Endothelial cell of umbilical vein (primary cell): ENCODE measurements at regions not wholly inside any gene's neighbourhood (a gene's known extent, or its start where the extent isn't known, plus 50 kb on each side); places are given as distances from the start of the nearest gene placed in this dataset.

Experiments
- BruUV-seq: library from RNA; stranded (reverse); fragments of 400-500 nt; replicated peaks from 2 replicates; lab custom pipeline; 2021; lab: Mats Ljungman, UMichigan
- CTCF ChIA-PET: fragments of 300-600, 350-600 bp; sonication (Branson Sonifier 250); formaldehyde crosslinking; loops from one replicate; lab custom pipeline; 2021; ENCODE audit warnings: antibody characterized with exemption, inconsistent platforms; lab: Charles Lee
- POLR2A ChIA-PET: fragments of 300-600, 350-600 bp; sonication (Branson Sonifier 250); formaldehyde crosslinking; loops from one replicate; lab custom pipeline; 2021; ENCODE audit warnings: antibody characterized with exemption, inconsistent platforms; lab: Charles Lee
- DNase-seq: peaks from one replicate; pipeline ENCODE4 v3.0.0-alpha.2; 2011; ENCODE audit warnings: low read depth, low spot score
- FAIRE-seq: peaks from 2 replicates; lab custom pipeline; 2011; peaks lifted over from hg19 to GRCh38; lab: Jason Lieb, UNC
- H2AFZ ChIP-seq: 2 replicates; pipeline ENCODE4 v1.6.0; 2012; ENCODE audit warnings: low read depth, low read length, control low read depth, inconsistent platforms
- H3K27ac ChIP-seq: 2 replicates; pipeline ENCODE4 v1.5.1; 2011; ENCODE audit warnings: low read depth, mild to moderate bottlenecking, control low read depth, low read length, moderate library complexity; ENCODE audit not compliant: insufficient read depth
- H3K27me3 ChIP-seq, 2 experiments: 2 replicates each; pipeline versions ENCODE4 v1.6.0 to v1.6.1; 2011; ENCODE audit warnings: low read length in 2 of 2, mixed read lengths in 1 of 2; ENCODE audit not compliant: control insufficient read depth in 2 of 2, insufficient read depth in 2 of 2
- H3K36me3 ChIP-seq, 2 experiments: 2 replicates in 1 of 2; 3 replicates in 1 of 2; pipeline ENCODE4 v1.5.1; 2011; ENCODE audit warnings: low read length in 2 of 2, mild to moderate bottlenecking in 1 of 2, moderate library complexity in 1 of 2; ENCODE audit not compliant: control insufficient read depth in 2 of 2, insufficient read depth in 2 of 2; ENCODE audit errors: extremely low read depth in 1 of 2
- H3K4me1 ChIP-seq: 3 replicates; pipeline ENCODE4 v1.5.1; 2011; ENCODE audit warnings: mild to moderate bottlenecking, low read length; ENCODE audit not compliant: control insufficient read depth, insufficient read depth; ENCODE audit errors: extremely low read depth
- H3K4me2 ChIP-seq: 2 replicates; pipeline ENCODE4 v1.6.1; 2011; ENCODE audit warnings: low read length, control low read depth, mixed read lengths; ENCODE audit not compliant: insufficient read depth
- H3K4me3 ChIP-seq, 3 experiments: fragments of 200-600 bp in 1 of 3; sonication (generic), shearing (Covaris generic) in 1 of 3; replicated peaks in 1 of 3; 2 replicates each; pipeline ENCODE4 v1.5.1; 2011 to 2016; ENCODE audit warnings: control low read depth in 3 of 3, low read length in 3 of 3, mild to moderate bottlenecking in 2 of 3, inconsistent platforms in 1 of 3, low read depth in 1 of 3, moderate library complexity in 1 of 3; ENCODE audit not compliant: insufficient read depth in 1 of 3
- H3K79me2 ChIP-seq: 2 replicates; pipeline ENCODE4 v1.6.0; 2012; ENCODE audit warnings: low read length, inconsistent platforms; ENCODE audit not compliant: control insufficient read depth, insufficient read depth
- H3K9ac ChIP-seq: replicated peaks from 2 replicates; pipeline ENCODE3; 2011; ENCODE audit warnings: low read length, control low read depth; ENCODE audit not compliant: insufficient read depth; ENCODE audit errors: extremely low read depth
- H3K9me1 ChIP-seq: replicated peaks from 3 replicates; pipeline ENCODE4 v1.6.0; 2011; ENCODE audit warnings: mild to moderate bottlenecking, low read length; ENCODE audit not compliant: control insufficient read depth, insufficient read depth; ENCODE audit errors: extremely low read depth
- H3K9me3 ChIP-seq: replicated peaks from 2 replicates; pipeline ENCODE4 v1.5.1; 2012; ENCODE audit warnings: low read length, inconsistent platforms; ENCODE audit not compliant: control insufficient read depth, insufficient read depth
- H4K20me1 ChIP-seq: replicated peaks from 2 replicates; pipeline ENCODE3; 2011; ENCODE audit warnings: mild to moderate bottlenecking, low read length; ENCODE audit not compliant: control insufficient read depth, insufficient read depth; ENCODE audit errors: extremely low read depth
- CTCF ChIP-seq, 2 donors: IDR thresholded peaks; 1 replicate in 1 of 2; 2 replicates in 1 of 2; pipeline ENCODE4 v1.5.1; 2011; ENCODE audit warnings: low read length in 2 of 2, mild to moderate bottlenecking in 2 of 2, moderate library complexity in 2 of 2, control low read depth in 1 of 2, inconsistent platforms in 1 of 2, low read depth in 1 of 2; ENCODE audit not compliant: insufficient read depth in 1 of 2; ENCODE audit errors: extremely low read depth in 1 of 2
- EZH2 ChIP-seq: IDR thresholded peaks from 2 replicates; pipeline ENCODE4 v1.6.1; 2012; ENCODE audit warnings: borderline replicate concordance, low read depth, mild to moderate bottlenecking, moderate library complexity, low read length, inconsistent platforms; ENCODE audit not compliant: severe bottlenecking
- FOS ChIP-seq: IDR thresholded peaks from 2 replicates; pipeline ENCODE4 v1.6.1; 2011; ENCODE audit warnings: mild to moderate bottlenecking, low read length, moderate library complexity, borderline replicate concordance; ENCODE audit not compliant: insufficient read depth
- GATA2 ChIP-seq: IDR thresholded peaks from 2 replicates; pipeline ENCODE4 v1.7.0; 2011; ENCODE audit warnings: low read depth, mild to moderate bottlenecking, moderate library complexity, mixed read lengths, low read length; ENCODE audit not compliant: insufficient read length, insufficient read depth
- JUN ChIP-seq: IDR thresholded peaks from 2 replicates; pipeline ENCODE4 v1.6.1; 2011; ENCODE audit warnings: borderline replicate concordance, low read depth; ENCODE audit not compliant: insufficient read length, insufficient read depth
- MAX ChIP-seq: IDR thresholded peaks from 2 replicates; pipeline ENCODE4 v1.6.1; 2011; ENCODE audit not compliant: insufficient read depth, insufficient read length
- MYC ChIP-seq: IDR thresholded peaks from one replicate; pipeline ENCODE4 v1.6.1; 2011; ENCODE audit warnings: mild to moderate bottlenecking, low read depth, low read length
- POLR2A ChIP-seq: IDR thresholded peaks from 2 replicates; pipeline ENCODE4 v1.6.1; 2012; ENCODE audit warnings: low read depth, mild to moderate bottlenecking, control low read depth, low read length
- POLR2AphosphoS5 ChIP-seq: IDR thresholded peaks from 2 replicates; pipeline ENCODE4 v1.6.1; 2012; ENCODE audit warnings: low read depth, mild to moderate bottlenecking, control low read depth, low read length, moderate library complexity; ENCODE audit not compliant: insufficient read depth
- dilution Hi-C: fragments of 300-500 bp; cut with MboI; formaldehyde crosslinking; loops from one replicate; pipeline ENCODE4 v1.15.0; 2019; ENCODE audit warnings: low sequenced_read_pairs; ENCODE audit not compliant: extremely low pct_ligation_motif_present
- intact Hi-C: fragments of 100-400 bp; cut with micrococcal nuclease; formaldehyde crosslinking; loops from one replicate; pipeline ENCODE4 v1.10.0; 2022

GRCh38 chr4:11138964-11139363, 289.7 kb downstream of the HS3ST1 start:
- no peak for FAIRE-seq
- BruUV-seq: no TSS peak
- Histone ChIP-seq H3K36me3 (no peaks in the 10 kb centered on the region), H2AFZ (no peak overlapping the region), H3K9me1 (no peaks in the 10 kb centered on the region), H3K9ac (no peak overlapping the region), H4K20me1 (no peaks in the 10 kb centered on the region), H3K79me2 (no peaks in the 10 kb centered on the region), H3K4me2 (no peak overlapping the region), H3K9me3 (no peaks in the 10 kb centered on the region), H3K27ac (no peak overlapping the region), H3K4me1 (no peaks in the 10 kb centered on the region), H3K27me3 (no peaks in the 10 kb centered on the region), H3K4me3 (no peak overlapping the region)
- POLR2A ChIA-PET: no interaction called here
- no peak for DNase-seq
- TF ChIP-seq FOS: no peak
- TF ChIP-seq EZH2: no peak
- TF ChIP-seq MAX: no peak
- no peak for TF ChIP-seq CTCF (IDR thresholded peaks at IDR 0.05; ENCODE audit: extremely low read depth in 1 of 2, insufficient read depth in 1 of 2, low read depth in 1 of 2, low read length in 2 of 2)
- TF ChIP-seq POLR2A: no peak
- no peak for TF ChIP-seq GATA2
- TF ChIP-seq POLR2AphosphoS5: no peak
- TF ChIP-seq MYC: no peak
- TF ChIP-seq JUN: no peak
- intact Hi-C loops: no loop called here
- CTCF ChIA-PET: no interaction called here
- dilution Hi-C loops: no loop called here
